Osteoblast (primary cell): ENCODE measurements at regions not wholly inside any gene's neighbourhood (a gene's known extent, or its start where the extent isn't known, plus 50 kb on each side); places are given as distances from the start of the nearest gene placed in this dataset.

Experiments
- DNase-seq: peaks from one replicate; pipeline ENCODE4 v3.0.0; 2011; ENCODE audit warnings: low spot score, mixed read lengths; ENCODE audit not compliant: insufficient read length; ENCODE audit errors: missing footprints
- H2AFZ ChIP-seq: 2 replicates; pipeline ENCODE4 v1.6.0; 2011; ENCODE audit warnings: mild to moderate bottlenecking, low read length
- H3K27ac ChIP-seq: 2 replicates; pipeline ENCODE4 v1.5.1; 2011; ENCODE audit warnings: mild to moderate bottlenecking, low read depth, low read length, moderate library complexity
- H3K27me3 ChIP-seq: 2 replicates; pipeline ENCODE4 v1.6.0; 2012; ENCODE audit warnings: mild to moderate bottlenecking, control low read depth, inconsistent platforms, low read length, moderate library complexity; ENCODE audit not compliant: insufficient read depth
- H3K36me3 ChIP-seq: 2 replicates; pipeline ENCODE4 v1.5.1; 2011; ENCODE audit warnings: mild to moderate bottlenecking, low read length, control low read depth, moderate library complexity; ENCODE audit not compliant: insufficient read depth
- H3K4me1 ChIP-seq: 2 replicates; pipeline ENCODE4 v1.5.1; 2011; ENCODE audit warnings: mild to moderate bottlenecking, low read length, control low read depth, moderate library complexity; ENCODE audit not compliant: insufficient read depth
- H3K4me2 ChIP-seq: 2 replicates; pipeline ENCODE4 v1.6.0; 2011; ENCODE audit warnings: mild to moderate bottlenecking, low read length; ENCODE audit not compliant: insufficient read depth
- H3K4me3 ChIP-seq: fragments of 200-600 bp; sonication (generic); 3 replicates; pipeline ENCODE4 v1.5.1; 2012; ENCODE audit warnings: mild to moderate bottlenecking, low read length, inconsistent platforms; ENCODE audit not compliant: insufficient read depth
- H3K79me2 ChIP-seq: 2 replicates; pipeline ENCODE4 v1.6.0; 2012; ENCODE audit warnings: mild to moderate bottlenecking, low read length, control low read depth, inconsistent platforms; ENCODE audit not compliant: insufficient read depth
- H3K9me3 ChIP-seq: 2 replicates; pipeline ENCODE4 v1.5.1; 2011; ENCODE audit warnings: low read depth, low read length, control low read depth
- H4K20me1 ChIP-seq: 2 replicates; pipeline ENCODE4 v1.6.0; 2012; ENCODE audit warnings: mild to moderate bottlenecking, low read length, control low read depth; ENCODE audit not compliant: insufficient read depth
- CTCF ChIP-seq: IDR thresholded peaks from 2 replicates; pipeline ENCODE4 v1.5.1; 2011; ENCODE audit warnings: mild to moderate bottlenecking, low read depth, low read length, moderate library complexity; ENCODE audit errors: extremely low read depth

GRCh38 chr3:64464955-64465354 is 222.8 kb downstream of the ADAMTS9 start:
- DNase-seq = no peak
- H4K20me1 ChIP-seq = no peaks in the 10 kb centered on the region
- no peak overlapping the region for H2AFZ ChIP-seq
- TF ChIP-seq CTCF = no peak
- no peak overlapping the region for H3K4me2 ChIP-seq
- peaks cover 33% of the 10 kb centered on the region for H3K4me1 ChIP-seq
- H3K4me3 ChIP-seq = no peak overlapping the region
- H3K36me3 ChIP-seq = no peaks in the 10 kb centered on the region
- H3K27me3 ChIP-seq = peaks cover 39% of the 10 kb centered on the region
- H3K79me2 ChIP-seq = no peaks in the 10 kb centered on the region
- H3K27ac ChIP-seq = no peak overlapping the region
- H3K9me3 ChIP-seq = no peaks in the 10 kb centered on the region

GRCh38 chr3:64463981-64464380 is 223.8 kb downstream of the ADAMTS9 start:
- H3K4me3 ChIP-seq = no peak overlapping the region
- H2AFZ ChIP-seq = no peak overlapping the region
- no peaks in the 10 kb centered on the region for H3K9me3 ChIP-seq
- no peaks in the 10 kb centered on the region for H3K36me3 ChIP-seq
- H3K27ac ChIP-seq = no peak overlapping the region
- H3K27me3 ChIP-seq = peaks cover 39% of the 10 kb centered on the region
- no peak for DNase-seq
- TF ChIP-seq CTCF = no peak
- H3K4me1 ChIP-seq = peaks cover 43% of the 10 kb centered on the region
- H3K4me2 ChIP-seq = no peak overlapping the region
- H4K20me1 ChIP-seq = no peaks in the 10 kb centered on the region
- H3K79me2 ChIP-seq = no peaks in the 10 kb centered on the region

GRCh38 chr3:64462203-64462602 is 225.6 kb downstream of the ADAMTS9 start:
- Histone ChIP-seq H3K36me3 (no peaks in the 10 kb centered on the region), H3K9me3 (no peaks in the 10 kb centered on the region), H3K4me1 (peaks cover 55% of the 10 kb centered on the region), H3K4me2 (peak overlapping the region; percentile 90), H2AFZ (peak overlapping the region; percentile 81), H3K4me3 (peak overlapping the region; percentile 52), H4K20me1 (no peaks in the 10 kb centered on the region), H3K79me2 (no peaks in the 10 kb centered on the region), H3K27me3 (peaks cover 32% of the 10 kb centered on the region), H3K27ac (peak overlapping the region; percentile 96)
- peak; percentile 65 for DNase-seq
- TF ChIP-seq CTCF = no peak

- H2AFZ ChIP-seq = peak overlapping the region; percentile 11
Measured at GRCh38 chr3:64460877-64461276, 226.9 kb downstream of the ADAMTS9 start.

More at GRCh38 chr3:64460877-64461276, 226.9 kb downstream of the ADAMTS9 start:
- peaks cover 26% of the 10 kb centered on the region for H3K27me3 ChIP-seq
- H3K9me3 ChIP-seq = no peaks in the 10 kb centered on the region
- no peak overlapping the region for H3K4me3 ChIP-seq
- H4K20me1 ChIP-seq = no peaks in the 10 kb centered on the region
- no peaks in the 10 kb centered on the region for H3K36me3 ChIP-seq
- no peak for TF ChIP-seq CTCF
- peak overlapping the region; percentile 96 for H3K27ac ChIP-seq
- H3K4me1 ChIP-seq = peaks cover 55% of the 10 kb centered on the region
- H3K4me2 ChIP-seq = peak overlapping the region; percentile 90
- no peaks in the 10 kb centered on the region for H3K79me2 ChIP-seq
- no peak for DNase-seq
